ENCODE measurements at regions not wholly inside any gene's neighbourhood (a gene's known extent, or its start where the extent isn't known, plus 50 kb on each side); places are given as distances from the start of the nearest gene placed in this dataset.

- no peak for TF ChIP-seq ELF4 (CRISPR knock-in tag; IDR thresholded peaks at IDR 0.05; ENCODE audit: borderline replicate concordance)
- no peak for TF ChIP-seq NR2F1 (CRISPR knock-in tag; IDR thresholded peaks at IDR 0.05)
- no peak for TF ChIP-seq ZBTB49 (CRISPR knock-in tag; IDR thresholded peaks at IDR 0.05; ENCODE audit: borderline replicate concordance)
- TF ChIP-seq ZFP82 (CRISPR knock-in tag; IDR thresholded peaks at IDR 0.05; ENCODE audit: borderline replicate concordance) = no peak
- no peak for TF ChIP-seq SP2 (CRISPR knock-in tag; IDR thresholded peaks at IDR 0.05)
- no peak for TF ChIP-seq KLF11 (CRISPR knock-in tag; IDR thresholded peaks at IDR 0.05)
Observed at GRCh38 chr13:70523622-70524021, 415.4 kb upstream of the KLHL1 start (continued).

GRCh38 chr13:70520275-70521036 is 412.2 kb upstream of the KLHL1 start:
- H3K4me3 ChIP-seq (replicated peaks in 1 of 3; ENCODE audit: insufficient read depth in 1 of 3, low read depth in 2 of 3, low read length in 3 of 3) = no peak overlapping the region
- POLR2A ChIA-PET = no interaction called here
- H3K4me2 ChIP-seq (ENCODE audit: low read depth, low read length) = no peak overlapping the region
- H3K27ac ChIP-seq (ENCODE audit: extremely low read length, insufficient read depth, low read length) = no peak overlapping the region
- CTCF ChIA-PET (ENCODE audit: low intra/inter-chr PET ratio, low total read pairs) = no interaction called here
- no peaks in the 10 kb centered on the region for H3K36me3 ChIP-seq (replicated peaks in 1 of 2; ENCODE audit: control insufficient read depth in 1 of 2, insufficient read depth in 2 of 2, low read length in 2 of 2)
- H3K9ac ChIP-seq (ENCODE audit: insufficient read depth, low read depth, low read length) = no peak overlapping the region
- H2AFZ ChIP-seq (ENCODE audit: low read length) = no peak overlapping the region
- H4K20me1 ChIP-seq (ENCODE audit: insufficient read depth, low read length) = no peaks in the 10 kb centered on the region
- in situ Hi-C loops (cut with HindIII; ENCODE audit: extremely low pct_ligation_motif_present, low pct_unique_long_range_greater_than_20kb) = no loop called here
- H3K27me3 ChIP-seq (ENCODE audit: control insufficient read depth in 1 of 2, insufficient read depth in 2 of 2, low read length in 2 of 2) = no peaks in the 10 kb centered on the region
- no peak for ATAC-seq
- H3K4me1 ChIP-seq (ENCODE audit: insufficient read depth, low read length) = no peaks in the 10 kb centered on the region
- intact Hi-C loops (cut with micrococcal nuclease; ENCODE audit: unreplicated experiment) = no loop called here
- TF ChIP-seq ZNF180 (CRISPR knock-in tag; IDR thresholded peaks at IDR 0.05; ENCODE audit: borderline replicate concordance, low read depth) = no peak
- no peak for TF ChIP-seq ZZZ3 (CRISPR knock-in tag; IDR thresholded peaks at IDR 0.05; ENCODE audit: borderline replicate concordance)
- peak; percentile 94 for TF ChIP-seq CREB1 (IDR thresholded peaks at IDR 0.05)
- no peak for TF ChIP-seq CREB1 (CRISPR knock-in tag; IDR thresholded peaks at IDR 0.05)
- TF ChIP-seq UBTF (CRISPR knock-in tag; IDR thresholded peaks at IDR 0.05) = no peak
- TF ChIP-seq HDAC6 (IDR thresholded peaks at IDR 0.05; ENCODE audit: low read depth, low read length) = no peak
- no peak for TF ChIP-seq ATF3 (CRISPR knock-in tag; IDR thresholded peaks at IDR 0.05)
- TF ChIP-seq ZFYVE20 (CRISPR knock-in tag; IDR thresholded peaks at IDR 0.05; ENCODE audit: borderline replicate concordance, low read depth) = no peak
- no peak for TF ChIP-seq ZNF44 (CRISPR knock-in tag; IDR thresholded peaks at IDR 0.05)
- no peak for TF ChIP-seq GATA4 (IDR thresholded peaks at IDR 0.05; ENCODE audit: borderline replicate concordance, low read depth)
- peak; percentile 98 for TF ChIP-seq ATF7 (IDR thresholded peaks at IDR 0.05)
- TF ChIP-seq ATF7 (CRISPR knock-in tag; IDR thresholded peaks at IDR 0.05) = no peak
- no peak for TF ChIP-seq SAP130 (CRISPR knock-in tag; IDR thresholded peaks at IDR 0.05; ENCODE audit: low read depth)
- no peaks in the 10 kb centered on the region for H3K79me2 ChIP-seq (ENCODE audit: insufficient read depth, low read length)
- DNase-seq (ENCODE audit: low spot score) = no peak
- WGBS (ENCODE audit: low lambda C conversion rate) = 0% methylated on average over 2 of the region's 2 CpGs
- no peak for FAIRE-seq
- BruUV-seq (replicated peaks) = no TSS peak
- H3K9me3 ChIP-seq (ENCODE audit: low read length) = no peaks in the 10 kb centered on the region
